RPMI8226 (cell line): ENCODE measurements at regions not wholly inside any gene's neighbourhood (a gene's known extent, or its start where the extent isn't known, plus 50 kb on each side); places are given as distances from the start of the nearest gene placed in this dataset.
"Not testable (repeated sequence)": the region's sequence is repeated elsewhere in the genome, so short reads cannot be mapped to it uniquely, and the experiment has no call there.

Experiments used
- DNase-seq: peaks from one replicate; pipeline ENCODE4 v3.0.0-alpha.2; 2015

- no peak for DNase-seq
Measured at GRCh38 chr6:25127076-25127837, 151.9 kb upstream of the CARMIL1 start.

GRCh38 chr6:25130518-25130917, 148.7 kb upstream of the CARMIL1 start:
- no peak for DNase-seq

- no peak for DNase-seq
Measured at GRCh38 chr6:25132934-25133333, 146.2 kb upstream of the CARMIL1 start.

- no peak for DNase-seq
Measured at GRCh38 chr6:25133568-25133967, 145.6 kb upstream of the CARMIL1 start.

- DNase-seq, result no peak
Measured at GRCh38 chr6:25136854-25137253, 142.3 kb upstream of the CARMIL1 start.

GRCh38 chr6:25137480-25137879, 141.7 kb upstream of the CARMIL1 start:
- DNase-seq, result no peak

GRCh38 chr6:25137916-25138232, 141.3 kb upstream of the CARMIL1 start:
- no peak for DNase-seq

GRCh38 chr6:25138233-25138933, 140.8 kb upstream of the CARMIL1 start:
- DNase-seq, result peak; percentile 86

GRCh38 chr6:25138934-25139415, 140.2 kb upstream of the CARMIL1 start:
- DNase-seq, result peak; percentile 62

GRCh38 chr6:25139608-25140007, 139.6 kb upstream of the CARMIL1 start:
- DNase-seq, result not testable (repeated sequence)

- no peak for DNase-seq
Measured at GRCh38 chr6:25142506-25142905, 136.7 kb upstream of the CARMIL1 start.

- DNase-seq, result no peak
Measured at GRCh38 chr6:25144919-25145318, 134.3 kb upstream of the CARMIL1 start.

- peak; percentile 43 for DNase-seq
Measured at GRCh38 chr6:25147223-25147622, 132.0 kb upstream of the CARMIL1 start.

GRCh38 chr6:25150031-25150430, 129.1 kb upstream of the CARMIL1 start:
- no peak for DNase-seq

GRCh38 chr6:25150863-25151262, 128.3 kb upstream of the CARMIL1 start:
- peak; percentile 84 for DNase-seq

GRCh38 chr6:25153079-25153478, 126.1 kb upstream of the CARMIL1 start:
- DNase-seq, result no peak

- no peak for DNase-seq
Measured at GRCh38 chr6:25154034-25154596, 125.1 kb upstream of the CARMIL1 start.

GRCh38 chr6:25155211-25155610, 124.0 kb upstream of the CARMIL1 start:
- DNase-seq, result peak; percentile 57

GRCh38 chr6:25156123-25156522, 123.1 kb upstream of the CARMIL1 start:
- DNase-seq, result no peak

- DNase-seq, result no peak
Measured at GRCh38 chr6:25157183-25157582, 122.0 kb upstream of the CARMIL1 start.

GRCh38 chr6:25157842-25158241, 121.3 kb upstream of the CARMIL1 start:
- no peak for DNase-seq

- not testable (repeated sequence) for DNase-seq
Measured at GRCh38 chr6:25160134-25160533, 119.0 kb upstream of the CARMIL1 start.

GRCh38 chr6:25165177-25165576, 114.0 kb upstream of the CARMIL1 start:
- no peak for DNase-seq

- DNase-seq, result no peak
Measured at GRCh38 chr6:25165800-25166199, 113.4 kb upstream of the CARMIL1 start.
